ENCODE measurements at regions not wholly inside any gene's neighbourhood (a gene's known extent, or its start where the extent isn't known, plus 50 kb on each side); places are given as distances from the start of the nearest gene placed in this dataset.

GRCh38 chr6:115319823-115320222 is 740.9 kb downstream of the FRK start:
- CTCF ChIA-PET = no interaction called here
- Histone ChIP-seq H3K4me3 (replicated peaks in 1 of 3; ENCODE audit: insufficient read depth in 1 of 3, low read depth in 1 of 3, low read length in 3 of 3) (no peak overlapping the region), H3K9me1 (replicated peaks; ENCODE audit: control insufficient read depth, extremely low read depth, insufficient read depth, low read length) (no peaks in the 10 kb centered on the region), H3K27me3 (ENCODE audit: control insufficient read depth in 2 of 2, insufficient read depth in 2 of 2, low read length in 2 of 2) (no peaks in the 10 kb centered on the region), H3K9me3 (replicated peaks; ENCODE audit: control insufficient read depth, insufficient read depth, low read length) (no peaks in the 10 kb centered on the region), H3K4me2 (ENCODE audit: insufficient read depth, low read length) (no peak overlapping the region), H3K27ac (ENCODE audit: insufficient read depth, low read depth, low read length) (no peak overlapping the region), H3K79me2 (ENCODE audit: control insufficient read depth, insufficient read depth, low read length) (no peaks in the 10 kb centered on the region), H3K36me3 (ENCODE audit: control insufficient read depth in 2 of 2, extremely low read depth in 1 of 2, insufficient read depth in 2 of 2, low read length in 2 of 2) (no peaks in the 10 kb centered on the region), H3K9ac (replicated peaks; ENCODE audit: extremely low read depth, insufficient read depth, low read length) (no peak overlapping the region), H3K4me1 (ENCODE audit: control insufficient read depth, extremely low read depth, insufficient read depth, low read length) (no peaks in the 10 kb centered on the region), H2AFZ (ENCODE audit: low read depth, low read length) (no peak overlapping the region), H4K20me1 (replicated peaks; ENCODE audit: control insufficient read depth, extremely low read depth, insufficient read depth, low read length) (no peaks in the 10 kb centered on the region)
- intact Hi-C loops (cut with micrococcal nuclease) = no loop called here
- no peak for FAIRE-seq
- no peak for DNase-seq (ENCODE audit: low read depth, low spot score)
- POLR2A ChIA-PET = no interaction called here
- BruUV-seq (replicated peaks) = no TSS peak
- dilution Hi-C loops (cut with MboI; ENCODE audit: extremely low pct_ligation_motif_present, low sequenced_read_pairs) = no loop called here
- TF ChIP-seq POLR2A (IDR thresholded peaks at IDR 0.05; ENCODE audit: low read depth, low read length) (no peak), GATA2 (IDR thresholded peaks at IDR 0.05; ENCODE audit: insufficient read depth, insufficient read length, low read depth, low read length) (no peak), JUN (IDR thresholded peaks at IDR 0.05; ENCODE audit: borderline replicate concordance, insufficient read depth, insufficient read length, low read depth) (no peak), EZH2 (IDR thresholded peaks at IDR 0.05; ENCODE audit: borderline replicate concordance, low read depth, low read length, severe bottlenecking) (no peak), MAX (IDR thresholded peaks at IDR 0.05; ENCODE audit: insufficient read depth, insufficient read length) (no peak), CTCF (IDR thresholded peaks at IDR 0.05; ENCODE audit: extremely low read depth in 1 of 2, insufficient read depth in 1 of 2, low read depth in 1 of 2, low read length in 2 of 2) (no peak), MYC (IDR thresholded peaks at IDR 0.05; ENCODE audit: low read depth, low read length) (no peak)

- H3K9me3 ChIP-seq (replicated peaks; ENCODE audit: control insufficient read depth, insufficient read depth, low read length) = no peaks in the 10 kb centered on the region
- DNase-seq (ENCODE audit: low read depth, low spot score) = no peak
- no peak overlapping the region for H3K9ac ChIP-seq (replicated peaks; ENCODE audit: extremely low read depth, insufficient read depth, low read length)
- no peak overlapping the region for H3K4me3 ChIP-seq (replicated peaks in 1 of 3; ENCODE audit: insufficient read depth in 1 of 3, low read depth in 1 of 3, low read length in 3 of 3)
- no TSS peak for BruUV-seq (replicated peaks)
- no peaks in the 10 kb centered on the region for H3K79me2 ChIP-seq (ENCODE audit: control insufficient read depth, insufficient read depth, low read length)
- H4K20me1 ChIP-seq (replicated peaks; ENCODE audit: control insufficient read depth, extremely low read depth, insufficient read depth, low read length) = no peaks in the 10 kb centered on the region
- dilution Hi-C loops (cut with MboI; ENCODE audit: extremely low pct_ligation_motif_present, low sequenced_read_pairs) (no loop called here), intact Hi-C loops (cut with micrococcal nuclease) (no loop called here)
- no peak overlapping the region for H3K4me2 ChIP-seq (ENCODE audit: insufficient read depth, low read length)
- no peak overlapping the region for H2AFZ ChIP-seq (ENCODE audit: low read depth, low read length)
- H3K9me1 ChIP-seq (replicated peaks; ENCODE audit: control insufficient read depth, extremely low read depth, insufficient read depth, low read length) = no peaks in the 10 kb centered on the region
- CTCF ChIA-PET = no interaction called here
- TF ChIP-seq POLR2AphosphoS5 (IDR thresholded peaks at IDR 0.05; ENCODE audit: insufficient read depth, low read depth, low read length) = no peak
- no peak for TF ChIP-seq JUN (IDR thresholded peaks at IDR 0.05; ENCODE audit: borderline replicate concordance, insufficient read depth, insufficient read length, low read depth)
- TF ChIP-seq GATA2 (IDR thresholded peaks at IDR 0.05; ENCODE audit: insufficient read depth, insufficient read length, low read depth, low read length) = no peak
- no peak for TF ChIP-seq MYC (IDR thresholded peaks at IDR 0.05; ENCODE audit: low read depth, low read length)
- TF ChIP-seq EZH2 (IDR thresholded peaks at IDR 0.05; ENCODE audit: borderline replicate concordance, low read depth, low read length, severe bottlenecking) = no peak
- no peak for TF ChIP-seq MAX (IDR thresholded peaks at IDR 0.05; ENCODE audit: insufficient read depth, insufficient read length)
- TF ChIP-seq POLR2A (IDR thresholded peaks at IDR 0.05; ENCODE audit: low read depth, low read length) = no peak
- no peak for TF ChIP-seq FOS (IDR thresholded peaks at IDR 0.05; ENCODE audit: borderline replicate concordance, insufficient read depth, low read length)
- no peak for TF ChIP-seq CTCF (IDR thresholded peaks at IDR 0.05; ENCODE audit: extremely low read depth in 1 of 2, insufficient read depth in 1 of 2, low read depth in 1 of 2, low read length in 2 of 2)
- no peaks in the 10 kb centered on the region for H3K4me1 ChIP-seq (ENCODE audit: control insufficient read depth, extremely low read depth, insufficient read depth, low read length)
- no peak overlapping the region for H3K27ac ChIP-seq (ENCODE audit: insufficient read depth, low read depth, low read length)
- POLR2A ChIA-PET = no interaction called here
- FAIRE-seq = no peak
- H3K27me3 ChIP-seq (ENCODE audit: control insufficient read depth in 2 of 2, insufficient read depth in 2 of 2, low read length in 2 of 2) = no peaks in the 10 kb centered on the region
- H3K36me3 ChIP-seq (ENCODE audit: control insufficient read depth in 2 of 2, extremely low read depth in 1 of 2, insufficient read depth in 2 of 2, low read length in 2 of 2) = no peaks in the 10 kb centered on the region
These were observed 750.5 kb downstream of the FRK start for GRCh38 chr6:115310156-115310555.
